Astrocyte of the spinal cord (primary cell): ENCODE measurements at regions not wholly inside any gene's neighbourhood (a gene's known extent, or its start where the extent isn't known, plus 50 kb on each side); places are given as distances from the start of the nearest gene placed in this dataset.

Experiments used
- DNase-seq: peaks from one replicate; pipeline ENCODE4 v3.0.0; 2011; ENCODE audit warnings: low read depth, low spot score
- H3K4me3 ChIP-seq: 2 replicates; pipeline ENCODE4 v1.5.1; 2011; ENCODE audit warnings: low read depth, mild to moderate bottlenecking, low read length, moderate library complexity
- CTCF ChIP-seq: IDR thresholded peaks from 2 replicates; pipeline ENCODE4 v1.5.1; 2012; ENCODE audit warnings: low read depth, mild to moderate bottlenecking, low read length, inconsistent platforms
- in situ Hi-C: cut with HindIII; loops from 2 replicates; pipeline ENCODE4 v1.10.0; 2017; ENCODE audit warnings: low sequenced_read_pairs

DNA sequence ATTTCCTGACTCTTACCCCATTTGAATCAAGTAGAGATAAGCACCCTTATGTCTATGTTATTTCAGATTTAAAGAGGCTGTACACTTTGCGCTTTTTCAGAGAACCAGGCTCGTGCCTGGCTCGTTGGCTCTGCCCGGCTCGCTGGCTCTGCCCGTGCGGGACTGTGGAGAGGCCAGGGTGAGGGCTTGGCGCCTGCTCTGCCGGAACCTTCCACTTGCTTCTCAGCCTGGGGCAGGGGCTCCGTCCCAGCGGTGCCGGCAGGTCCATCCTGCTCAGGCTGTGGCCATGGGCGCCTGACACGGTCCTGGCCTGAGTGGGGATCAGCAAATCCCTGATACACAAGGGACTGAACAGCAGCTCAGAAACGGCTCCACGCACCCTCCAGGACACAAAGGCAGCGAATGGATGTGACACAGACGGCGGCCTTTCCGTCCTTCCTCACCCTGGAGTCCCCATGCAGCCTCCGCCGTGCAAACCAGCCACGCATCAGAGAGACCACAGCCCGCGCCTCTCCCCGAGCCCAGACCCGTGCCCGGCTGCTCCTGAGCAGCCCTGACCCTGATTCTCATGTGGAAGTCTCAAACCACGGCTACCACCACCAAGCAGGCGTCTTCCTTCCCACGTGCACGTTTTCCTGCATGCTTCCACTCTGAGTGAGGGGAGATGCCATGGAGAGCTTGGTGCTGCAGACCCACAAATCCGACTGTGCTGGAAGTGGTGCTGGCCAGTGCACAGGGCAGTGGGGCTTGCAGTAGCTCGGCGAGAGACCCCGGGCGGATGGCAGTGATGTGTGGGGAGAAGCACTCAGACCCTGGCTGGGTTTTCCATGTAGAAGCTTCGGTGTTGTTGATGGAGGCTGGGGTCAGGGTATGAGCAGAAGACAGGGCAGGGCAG is 233.9 kb downstream of the ERMARD start:
- in situ Hi-C loops = no loop called here
- DNase-seq = no peak
- TF ChIP-seq CTCF = no peak
- no peak overlapping the region for H3K4me3 ChIP-seq

- DNase-seq = no peak
- TF ChIP-seq CTCF = no peak
- in situ Hi-C loops = no loop called here
- H3K4me3 ChIP-seq = no peak overlapping the region
Observed at GRCh38 chr6:169984181-169985120, 233.0 kb downstream of the ERMARD start.

GRCh38 chr6:169983651-169984050 is 232.2 kb downstream of the ERMARD start:
- no peak for TF ChIP-seq CTCF
- in situ Hi-C loops = no loop called here
- DNase-seq = no peak
- no peak overlapping the region for H3K4me3 ChIP-seq

- in situ Hi-C loops = no loop called here
- no peak overlapping the region for H3K4me3 ChIP-seq
- no peak for DNase-seq
- TF ChIP-seq CTCF = no peak
Observed at GRCh38 chr6:169982461-169983386, 231.3 kb downstream of the ERMARD start.

DNA sequence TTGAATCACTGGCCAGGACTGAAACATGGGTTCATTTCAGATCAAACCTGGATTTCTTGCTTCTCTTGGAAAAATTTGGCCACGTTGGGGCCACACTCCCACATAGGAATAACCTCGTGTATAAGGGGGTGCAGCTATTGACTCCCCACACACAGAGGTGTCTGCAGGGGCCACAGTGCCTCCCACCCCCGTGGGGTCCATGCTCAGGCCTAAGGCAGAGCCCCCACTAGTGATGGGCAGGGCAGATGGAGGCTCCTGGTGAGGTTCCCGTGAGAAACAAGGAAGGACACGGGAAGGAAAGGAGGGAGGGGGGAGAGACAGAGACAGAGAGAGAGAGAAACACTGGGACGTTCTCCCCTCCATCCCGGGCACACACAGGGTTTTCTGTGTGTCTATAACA is 230.5 kb downstream of the ERMARD start:
- no peak for DNase-seq
- no peak for TF ChIP-seq CTCF
- H3K4me3 ChIP-seq = no peak overlapping the region
- in situ Hi-C loops = no loop called here

DNA sequence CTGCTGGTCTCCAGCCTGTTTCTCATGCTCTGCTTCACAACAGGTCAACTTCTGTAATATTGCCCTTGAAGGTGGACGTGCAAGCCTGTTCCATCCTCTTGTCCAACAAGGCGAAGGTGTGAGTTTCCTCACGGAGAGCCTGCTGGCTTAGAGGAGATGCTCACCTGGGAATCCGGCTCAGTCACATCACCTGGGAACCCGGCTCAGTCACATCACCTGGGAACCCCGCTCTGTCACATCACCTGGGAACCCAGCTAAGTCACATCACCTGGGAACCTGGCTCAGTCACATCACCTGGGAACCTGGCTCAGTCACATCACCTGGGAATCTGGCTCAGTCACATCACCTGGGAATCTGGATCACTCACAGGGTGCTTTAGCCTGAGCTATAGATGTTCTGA is 230.1 kb downstream of the ERMARD start:
- no peak for TF ChIP-seq CTCF
- in situ Hi-C loops = no loop called here
- DNase-seq = no peak
- no peak overlapping the region for H3K4me3 ChIP-seq
